Glutamatergic neuron (in vitro differentiated cells): ENCODE measurements at regions not wholly inside any gene's neighbourhood (a gene's known extent, or its start where the extent isn't known, plus 50 kb on each side); places are given as distances from the start of the nearest gene placed in this dataset.

ENCODE experiments used
- DNase-seq: peaks from one replicate; pipeline ENCODE4 v3.0.0; 2022
- H3K27ac Mint-ChIP-seq: one replicate; pipeline ENCODE4 v1.8.0; 2020; ENCODE audit warnings: mild to moderate bottlenecking, mixed read lengths, inconsistent platforms; ENCODE audit not compliant: unreplicated experiment
- H3K27me3 Mint-ChIP-seq: one replicate; pipeline ENCODE4 v1.8.0; 2020; ENCODE audit warnings: mild to moderate bottlenecking, moderate library complexity, mixed read lengths, inconsistent platforms; ENCODE audit not compliant: unreplicated experiment
- H3K36me3 Mint-ChIP-seq: one replicate; pipeline ENCODE4 v1.8.0; 2020; ENCODE audit warnings: mild to moderate bottlenecking, mixed read lengths, inconsistent platforms; ENCODE audit not compliant: unreplicated experiment
- H3K4me1 Mint-ChIP-seq: one replicate; pipeline ENCODE4 v1.8.0; 2020; ENCODE audit warnings: mild to moderate bottlenecking, low read depth, mixed read lengths, inconsistent platforms; ENCODE audit not compliant: unreplicated experiment
- H3K4me3 Mint-ChIP-seq: one replicate; pipeline ENCODE4 v1.8.0; 2020; ENCODE audit warnings: mild to moderate bottlenecking, mixed read lengths, inconsistent platforms; ENCODE audit not compliant: unreplicated experiment
- H3K9me3 Mint-ChIP-seq: one replicate; pipeline ENCODE4 v1.8.0; 2020; ENCODE audit warnings: mild to moderate bottlenecking, moderate library complexity, mixed read lengths, inconsistent platforms; ENCODE audit not compliant: unreplicated experiment
- TF ChIP-seq, protein P1 (sequence below): fragments of 200-600 bp; sonication (generic); IDR thresholded peaks from one replicate; pipeline ENCODE4 v1.5.0; 2021; ENCODE audit not compliant: partially characterized antibody, unreplicated experiment

DNA sequence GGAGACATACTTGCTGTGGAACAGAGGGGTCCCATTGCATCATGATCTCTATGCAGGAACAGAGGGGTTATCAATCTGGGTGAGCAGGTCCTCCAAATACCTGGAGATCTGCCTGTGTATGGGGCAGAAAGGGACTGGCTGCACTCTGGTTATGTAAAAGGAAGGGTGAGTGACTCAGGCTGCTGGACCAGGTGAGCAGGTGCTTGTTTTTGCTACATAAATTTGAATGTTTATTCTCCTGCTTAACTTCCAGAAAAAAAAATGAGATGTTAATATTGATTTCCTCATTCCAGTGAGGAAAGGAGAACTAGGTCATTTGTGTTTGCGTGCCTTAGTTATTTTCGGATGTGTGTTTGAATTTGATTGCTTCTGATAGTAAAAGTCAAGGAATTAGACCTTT lies 225.8 kb upstream of the TRAM1L1 start:
- Mint-ChIP-seq H3K27ac (no peak overlapping the region), H3K4me1 (no peaks in the 10 kb centered on the region), H3K27me3 (no peaks in the 10 kb centered on the region), H3K36me3 (peaks cover 8% of the 10 kb centered on the region), H3K4me3 (no peak overlapping the region), H3K9me3 (no peaks in the 10 kb centered on the region)
- TF ChIP-seq, protein P1, sequence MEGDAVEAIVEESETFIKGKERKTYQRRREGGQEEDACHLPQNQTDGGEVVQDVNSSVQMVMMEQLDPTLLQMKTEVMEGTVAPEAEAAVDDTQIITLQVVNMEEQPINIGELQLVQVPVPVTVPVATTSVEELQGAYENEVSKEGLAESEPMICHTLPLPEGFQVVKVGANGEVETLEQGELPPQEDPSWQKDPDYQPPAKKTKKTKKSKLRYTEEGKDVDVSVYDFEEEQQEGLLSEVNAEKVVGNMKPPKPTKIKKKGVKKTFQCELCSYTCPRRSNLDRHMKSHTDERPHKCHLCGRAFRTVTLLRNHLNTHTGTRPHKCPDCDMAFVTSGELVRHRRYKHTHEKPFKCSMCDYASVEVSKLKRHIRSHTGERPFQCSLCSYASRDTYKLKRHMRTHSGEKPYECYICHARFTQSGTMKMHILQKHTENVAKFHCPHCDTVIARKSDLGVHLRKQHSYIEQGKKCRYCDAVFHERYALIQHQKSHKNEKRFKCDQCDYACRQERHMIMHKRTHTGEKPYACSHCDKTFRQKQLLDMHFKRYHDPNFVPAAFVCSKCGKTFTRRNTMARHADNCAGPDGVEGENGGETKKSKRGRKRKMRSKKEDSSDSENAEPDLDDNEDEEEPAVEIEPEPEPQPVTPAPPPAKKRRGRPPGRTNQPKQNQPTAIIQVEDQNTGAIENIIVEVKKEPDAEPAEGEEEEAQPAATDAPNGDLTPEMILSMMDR, result no peak
- DNase-seq, result no peak

DNA sequence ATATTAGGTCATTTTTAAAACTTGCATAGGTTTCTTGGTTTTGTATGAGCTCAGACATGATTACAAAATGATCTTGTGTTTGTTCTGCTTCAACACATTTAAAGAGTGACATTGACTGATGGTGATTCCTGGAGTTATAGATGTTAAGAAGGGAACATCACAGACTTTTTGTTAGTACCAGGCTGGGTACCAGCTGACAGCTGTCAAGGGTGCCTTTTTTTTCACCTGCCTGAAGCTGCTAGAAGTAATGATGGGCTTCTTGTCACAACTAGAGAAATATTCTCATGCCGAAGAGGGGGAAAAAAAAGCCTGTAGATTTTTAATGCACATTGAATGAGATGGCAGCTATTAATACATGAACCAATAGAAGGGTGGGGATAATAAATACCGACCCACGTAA lies 226.6 kb upstream of the TRAM1L1 start:
- Mint-ChIP-seq H3K27ac (no peak overlapping the region), H3K4me1 (no peaks in the 10 kb centered on the region), H3K36me3 (peaks cover 8% of the 10 kb centered on the region), H3K4me3 (no peak overlapping the region), H3K27me3 (no peaks in the 10 kb centered on the region), H3K9me3 (no peaks in the 10 kb centered on the region)
- TF ChIP-seq, protein P1, result no peak
- no peak for DNase-seq

DNA sequence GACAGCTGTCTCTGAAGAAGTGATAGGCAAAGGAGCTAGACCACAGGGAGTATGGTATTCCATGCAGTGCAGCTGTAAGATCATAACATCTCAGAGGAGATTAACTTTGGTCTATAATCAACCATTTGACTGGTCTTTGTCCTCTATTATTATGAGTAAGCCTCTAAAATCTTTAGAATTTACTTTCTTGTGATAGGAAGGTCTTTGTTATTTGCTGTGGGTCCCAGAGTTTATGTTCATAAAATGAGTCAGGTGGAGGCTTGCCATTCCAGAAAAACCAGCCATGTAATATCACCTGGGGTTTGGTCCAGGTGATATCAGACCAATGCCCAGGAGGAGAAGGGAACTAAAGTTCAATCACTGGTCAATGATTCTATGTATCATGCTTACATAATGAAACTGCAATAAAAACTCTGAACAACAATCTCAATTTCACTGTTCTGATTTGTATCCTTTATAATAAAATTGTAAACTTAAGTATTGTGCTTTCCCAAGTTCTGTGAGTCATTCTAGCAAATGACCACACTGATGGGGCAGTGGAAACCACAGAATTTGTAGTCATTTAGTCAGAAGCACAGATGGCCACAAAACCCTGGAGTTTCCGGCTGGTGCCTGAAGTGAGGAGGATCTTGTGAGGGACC lies 239.6 kb upstream of the TRAM1L1 start:
- TF ChIP-seq, protein P1, result no peak
- Mint-ChIP-seq H3K36me3 (no peaks in the 10 kb centered on the region), H3K27ac (no peak overlapping the region), H3K27me3 (peaks cover 2% of the 10 kb centered on the region), H3K9me3 (no peaks in the 10 kb centered on the region), H3K4me3 (no peak overlapping the region), H3K4me1 (no peaks in the 10 kb centered on the region)
- DNase-seq, result no peak

DNA sequence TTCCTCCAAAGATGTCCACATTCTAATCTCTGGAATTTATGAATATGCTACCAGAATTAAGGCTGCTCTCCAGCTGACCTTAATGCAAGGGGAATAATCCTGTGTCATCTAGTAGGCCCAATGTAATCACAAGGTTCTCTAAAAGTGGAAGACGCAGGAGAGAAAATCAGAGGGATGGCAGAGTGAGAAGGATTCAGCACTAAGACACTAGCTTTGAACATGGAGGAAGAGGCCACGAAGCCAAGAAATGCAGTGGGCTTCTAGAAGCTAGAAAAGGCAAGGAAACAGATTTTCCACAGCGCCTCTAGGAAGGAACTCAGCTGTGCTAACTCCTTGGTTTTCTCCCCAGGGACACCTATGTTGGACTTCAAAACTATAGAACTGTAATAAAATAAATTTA lies 240.7 kb upstream of the TRAM1L1 start:
- H3K4me3 Mint-ChIP-seq, result no peak overlapping the region
- no peaks in the 10 kb centered on the region for H3K4me1 Mint-ChIP-seq
- TF ChIP-seq, protein P1, result no peak
- DNase-seq, result no peak
- H3K36me3 Mint-ChIP-seq, result no peaks in the 10 kb centered on the region
- no peaks in the 10 kb centered on the region for H3K9me3 Mint-ChIP-seq
- peaks cover 2% of the 10 kb centered on the region for H3K27me3 Mint-ChIP-seq
- H3K27ac Mint-ChIP-seq, result no peak overlapping the region

DNA sequence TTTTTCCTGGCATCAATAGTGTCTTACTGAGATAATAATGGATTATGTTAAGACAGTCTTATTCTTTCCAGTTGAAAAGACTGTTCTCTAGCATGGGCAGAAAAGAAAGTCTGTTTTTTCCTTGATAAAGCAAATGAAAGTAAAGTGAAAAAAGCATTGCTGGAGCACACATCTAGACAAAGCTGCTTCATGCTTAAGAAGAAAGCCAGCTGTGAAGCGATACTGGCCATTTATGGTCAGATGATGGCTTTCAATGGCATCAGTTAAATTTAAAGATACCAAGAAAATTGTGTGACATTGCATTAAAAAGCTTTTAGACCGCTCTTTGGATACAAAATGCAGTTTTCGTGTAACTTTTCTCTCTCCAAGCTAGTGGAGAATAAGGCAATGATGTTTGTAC lies 242.1 kb upstream of the TRAM1L1 start:
- Mint-ChIP-seq H3K36me3 (no peaks in the 10 kb centered on the region), H3K4me3 (no peak overlapping the region), H3K4me1 (no peaks in the 10 kb centered on the region), H3K27me3 (peaks cover 2% of the 10 kb centered on the region), H3K9me3 (no peaks in the 10 kb centered on the region), H3K27ac (no peak overlapping the region)
- TF ChIP-seq, protein P1, result no peak
- DNase-seq, result no peak
